T-cell (primary cell): ENCODE measurements at regions not wholly inside any gene's neighbourhood (a gene's known extent, or its start where the extent isn't known, plus 50 kb on each side); places are given as distances from the start of the nearest gene placed in this dataset.

Experiments used
- ATAC-seq, 4 experiments: fragments of 200-7000 bp in 3 of 4; fragments of 150-1000 bp in 1 of 4; cut with Tn5 transposase; replicated peaks in 1 of 4; 1 replicate in 3 of 4; 2 replicates in 1 of 4; pipeline ENCODE4 v1.10.0; 2021; ENCODE audit warnings: moderate library complexity in 3 of 4, mild to moderate bottlenecking in 2 of 4, moderate number of reproducible peaks in 1 of 4
- CTCF ChIA-PET, 2 donors: fragments of 300-600 bp; sonication (Branson Sonifier 250); formaldehyde crosslinking; loops; one replicate each; lab custom pipeline; 2022; ENCODE audit warnings: antibody characterized with exemption in 2 of 2; lab: Charles Lee
- POLR2A ChIA-PET, 2 donors: fragments of 300-600 bp; sonication (Branson Sonifier 250); formaldehyde crosslinking; loops; one replicate each; lab custom pipeline; 2022; ENCODE audit warnings: antibody characterized with exemption in 2 of 2; lab: Charles Lee
- DNase-seq, 35 experiments: peaks; one replicate each; pipeline versions ENCODE4 v3.0.0 to v3.0.0-alpha.2; 2013 to 2023
- H3K27ac ChIP-seq: one replicate; pipeline ENCODE4 v1.5.1; 2013; ENCODE audit warnings: low read length
- H3K27me3 ChIP-seq, 2 experiments: replicated peaks in 1 of 2; 1 replicate in 1 of 2; 2 replicates in 1 of 2; pipeline versions ENCODE4 v1.6.1 to v1.7.0; 2013; ENCODE audit warnings: low read length in 1 of 2, mixed read lengths in 1 of 2; ENCODE audit not compliant: control insufficient read depth in 2 of 2, insufficient read depth in 2 of 2; ENCODE audit errors: extremely low read depth in 1 of 2
- H3K36me3 ChIP-seq, 2 donors: 1 replicate in 1 of 2; 2 replicates in 1 of 2; pipeline versions ENCODE4 v1.6.1 to v1.7.0; 2013; ENCODE audit warnings: low read length in 1 of 2; ENCODE audit not compliant: control insufficient read depth in 2 of 2, insufficient read depth in 1 of 2; ENCODE audit errors: extremely low read depth in 1 of 2
- H3K4me1 ChIP-seq, 2 experiments: 1 replicate in 1 of 2; 2 replicates in 1 of 2; pipeline versions ENCODE4 v1.6.1 to v1.7.0; 2013; ENCODE audit warnings: low read length in 2 of 2, mixed read lengths in 1 of 2; ENCODE audit not compliant: insufficient read depth in 2 of 2, control insufficient read depth in 1 of 2; ENCODE audit errors: extremely low read depth in 1 of 2
- H3K4me3 ChIP-seq, 2 donors: 1 replicate in 1 of 2; 2 replicates in 1 of 2; pipeline versions ENCODE4 v1.5.1 to v1.7.0; 2013; ENCODE audit warnings: mild to moderate bottlenecking in 2 of 2, low read length in 1 of 2, moderate library complexity in 1 of 2; ENCODE audit not compliant: control insufficient read depth in 1 of 2; ENCODE audit errors: extremely low read depth in 1 of 2
- H3K9me3 ChIP-seq: 2 replicates; pipeline ENCODE4 v1.7.0; 2013
- H3K27ac Mint-ChIP-seq, 2 donors: one replicate each; pipeline ENCODE4 v1.8.0; 2020 to 2021; ENCODE audit warnings: mild to moderate bottlenecking in 2 of 2, mixed read lengths in 2 of 2
- H3K27me3 Mint-ChIP-seq, 2 donors: one replicate each; pipeline ENCODE4 v1.8.0; 2021 to 2022; ENCODE audit warnings: mixed read lengths in 2 of 2
- H3K36me3 Mint-ChIP-seq: one replicate; pipeline ENCODE4 v1.8.0; 2021; ENCODE audit warnings: mixed read lengths
- H3K4me1 Mint-ChIP-seq, 3 donors: one replicate each; pipeline ENCODE4 v1.8.0; 2020 to 2022; ENCODE audit warnings: mixed read lengths in 3 of 3, mild to moderate bottlenecking in 1 of 3
- H3K4me3 Mint-ChIP-seq, 3 donors: one replicate each; pipeline ENCODE4 v1.8.0; 2020 to 2022; ENCODE audit warnings: mild to moderate bottlenecking in 3 of 3, mixed read lengths in 3 of 3, moderate library complexity in 3 of 3
- H3K9me3 Mint-ChIP-seq, 3 donors: one replicate each; pipeline ENCODE4 v1.8.0; 2020 to 2022; ENCODE audit warnings: mixed read lengths in 3 of 3
- whole genome bisulfite sequencing: methylation state at CpG from one replicate; pipeline ENCODE4 v1.1.5; 2013; ENCODE audit warnings: missing lambda C conversion rate; ENCODE audit not compliant: insufficient coverage; 5-methylcytosine and 5-hydroxymethylcytosine counted together

DNA sequence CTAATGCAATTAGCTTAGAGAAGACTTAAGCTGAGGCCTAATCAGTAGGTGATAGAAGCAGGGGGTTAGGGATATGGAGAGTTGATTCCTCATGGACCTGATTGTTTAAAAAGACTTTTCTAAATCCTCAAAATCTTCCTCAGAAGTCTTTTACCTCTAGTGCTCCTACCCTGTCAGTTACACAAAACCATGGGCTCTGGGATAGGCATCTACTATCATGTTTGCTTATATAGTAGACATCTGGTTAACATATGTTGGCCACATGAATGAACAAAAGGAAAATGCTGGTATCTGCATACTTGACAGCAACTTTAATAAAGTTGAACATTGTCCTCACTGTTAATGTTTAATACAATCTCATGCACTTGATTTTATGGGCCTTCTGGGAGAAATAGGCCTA, 61.5 kb upstream of the FKBP1C start:
- no peaks in the 10 kb centered on the region for H3K4me1 Mint-ChIP-seq

DNA sequence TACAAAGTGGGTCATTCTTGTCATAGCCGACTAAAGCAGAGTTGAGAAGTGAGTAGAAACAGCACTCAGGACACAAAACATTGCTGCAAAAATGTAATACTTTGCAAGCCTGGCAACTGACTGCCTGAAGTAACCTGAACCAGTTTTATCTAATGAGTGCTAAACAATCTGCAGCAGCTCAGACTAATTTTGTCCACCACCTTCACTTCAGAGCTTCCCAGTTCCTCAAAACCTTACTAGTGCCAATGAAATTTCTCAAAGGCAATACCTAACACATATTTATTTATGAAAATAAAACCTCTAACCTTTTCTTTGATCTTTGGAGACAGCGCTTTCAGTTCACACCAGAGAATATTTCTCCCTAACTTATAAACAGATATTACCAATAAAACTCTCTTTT, 56.7 kb upstream of the FKBP1C start:
- Mint-ChIP-seq H3K27me3 (no peaks in the 10 kb centered on the region), H3K36me3 (no peaks in the 10 kb centered on the region), H3K9me3 (no peaks in the 10 kb centered on the region), H3K4me1 (no peaks in the 10 kb centered on the region), H3K27ac (no peak overlapping the region), H3K4me3 (no peak overlapping the region)
- Histone ChIP-seq H3K4me1 (no peaks in the 10 kb centered on the region), H3K36me3 (no peaks in the 10 kb centered on the region), H3K27ac (no peak overlapping the region), H3K27me3 (no peaks in the 10 kb centered on the region), H3K9me3 (no peaks in the 10 kb centered on the region), H3K4me3 (no peak overlapping the region)
- POLR2A ChIA-PET: no interaction called here
- WGBS: 88% methylated on average over 1 of the region's 2 CpGs
- DNase-seq (no peak), ATAC-seq (no peak)
- CTCF ChIA-PET: no interaction called here

More for the DNA sequence above, 61.5 kb upstream of the FKBP1C start:
- Histone ChIP-seq H3K27me3 (no peaks in the 10 kb centered on the region), H3K9me3 (no peaks in the 10 kb centered on the region), H3K4me3 (no peak overlapping the region), H3K27ac (no peak overlapping the region), H3K4me1 (no peaks in the 10 kb centered on the region), H3K36me3 (no peaks in the 10 kb centered on the region)
- DNase-seq (no peak), ATAC-seq (no peak)
- ChIA-PET CTCF (no interaction called here), POLR2A (no interaction called here)
- H3K27me3 Mint-ChIP-seq: no peaks in the 10 kb centered on the region
- peaks cover 0 to 7% (median 2%) of the 10 kb centered on the region in 3 donors for H3K9me3 Mint-ChIP-seq
- H3K4me3 Mint-ChIP-seq: no peak overlapping the region
- H3K27ac Mint-ChIP-seq: no peak overlapping the region
- no peaks in the 10 kb centered on the region for H3K36me3 Mint-ChIP-seq
